HG02623 (cell line): ENCODE measurements at regions not wholly inside any gene's neighbourhood (a gene's known extent, or its start where the extent isn't known, plus 50 kb on each side); places are given as distances from the start of the nearest gene placed in this dataset.
"Not testable (repeated sequence)": the region's sequence is repeated elsewhere in the genome, so short reads cannot be mapped to it uniquely, and the experiment has no call there.

Source experiments
- ATAC-seq: cut with Tn5 transposase; IDR thresholded peaks from one replicate; pipeline ENCODE4 v1.9.1; 2021; ENCODE audit warnings: moderate library complexity; ENCODE audit not compliant: unreplicated experiment

DNA sequence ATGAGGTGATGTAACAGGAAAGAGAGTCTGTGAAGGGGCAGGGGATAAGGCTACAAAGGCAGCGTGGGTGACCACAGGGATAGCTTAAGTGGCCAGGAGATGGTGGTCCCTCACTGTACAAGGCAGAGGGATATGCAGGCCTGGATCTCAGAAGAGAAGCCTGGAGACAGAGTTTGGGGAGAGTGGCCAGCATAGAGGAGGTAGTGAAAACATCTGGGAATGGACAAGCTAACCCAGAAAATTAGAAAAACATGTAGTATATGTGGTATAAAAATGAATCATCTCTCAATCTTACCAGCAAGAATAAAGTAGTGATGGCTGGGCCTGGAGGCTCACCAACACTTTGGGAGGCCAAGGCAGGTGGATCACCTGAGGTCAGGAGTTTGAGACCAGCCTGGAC, 349.2 kb upstream of the KLF4 start:
- no peak for ATAC-seq

DNA sequence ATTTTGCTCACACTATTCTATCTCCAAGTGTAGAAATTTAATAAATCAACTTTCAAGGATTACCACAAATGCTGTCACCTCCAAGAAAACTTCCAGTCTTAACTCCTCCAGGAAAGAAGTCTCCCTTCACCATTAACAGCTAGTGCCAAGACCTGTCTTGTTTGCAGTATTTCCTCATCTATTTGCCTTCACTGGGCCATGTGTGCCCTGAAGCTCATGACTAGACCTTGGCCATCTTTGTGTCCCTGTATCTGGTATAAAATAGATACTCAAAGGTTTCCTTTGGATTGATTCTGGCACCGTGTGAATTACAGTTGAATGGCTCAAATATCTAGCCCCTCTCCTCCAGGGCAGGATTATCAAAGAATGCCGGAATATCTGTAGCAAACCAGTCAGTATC, 346.7 kb upstream of the KLF4 start:
- ATAC-seq, result no peak

DNA sequence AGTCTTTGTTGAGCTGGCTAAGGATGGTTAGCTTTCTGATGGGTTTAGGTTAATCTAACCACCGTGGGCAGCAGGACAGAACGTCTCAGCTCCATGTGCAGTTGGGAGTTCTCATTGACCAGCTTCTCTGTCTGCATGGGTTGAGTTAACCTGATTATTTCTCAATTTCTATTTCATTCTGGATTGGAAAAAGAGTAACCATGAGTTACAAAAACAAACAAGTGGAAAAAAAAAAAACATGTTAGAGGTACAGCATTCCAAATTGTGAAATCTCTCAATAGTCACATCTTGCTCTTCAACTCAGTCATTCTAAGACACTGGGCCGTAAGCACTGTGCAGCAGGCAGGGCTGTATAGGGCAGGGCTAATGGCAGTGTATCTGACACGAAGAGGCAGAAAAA, 343.7 kb upstream of the KLF4 start:
- ATAC-seq, result no peak

DNA sequence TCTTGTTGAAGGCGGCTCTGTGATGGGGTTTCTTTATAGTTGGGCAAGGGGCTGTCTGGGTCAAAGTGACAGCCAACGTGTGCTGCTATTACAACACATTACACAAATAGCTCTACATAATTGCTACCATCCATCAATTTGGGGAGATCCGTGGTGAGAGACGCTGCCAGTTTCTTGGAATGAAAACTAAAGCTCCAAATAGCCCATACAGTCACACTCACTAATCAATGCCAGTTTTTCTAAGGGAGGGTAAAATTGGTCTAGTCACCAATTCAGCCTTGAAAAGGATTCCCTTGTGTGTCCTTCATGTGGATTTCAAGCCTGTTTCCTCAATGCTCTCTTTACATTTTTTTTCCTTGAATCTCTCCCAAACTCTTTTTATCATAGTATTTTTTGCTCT, 343.3 kb upstream of the KLF4 start:
- no peak for ATAC-seq

DNA sequence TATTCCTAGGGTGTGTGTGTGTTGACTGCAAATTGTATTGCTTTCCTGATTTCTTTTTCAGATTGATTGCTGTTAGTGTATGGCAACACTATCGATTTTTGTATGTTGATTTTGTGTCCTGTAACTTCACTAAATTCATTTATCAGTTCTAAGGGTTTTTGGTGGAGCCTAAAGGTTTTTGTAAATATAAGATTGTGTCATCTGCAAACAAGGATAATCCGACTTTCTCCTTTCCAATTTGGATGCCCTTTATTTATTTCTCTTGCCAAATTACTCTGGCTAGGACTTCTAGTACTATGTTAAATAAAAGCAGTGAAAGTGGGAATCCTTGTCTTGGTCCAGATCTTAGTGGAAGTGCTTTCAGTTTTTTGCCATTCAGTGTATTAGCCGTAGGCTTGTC, 340.9 kb upstream of the KLF4 start:
- no peak for ATAC-seq

DNA sequence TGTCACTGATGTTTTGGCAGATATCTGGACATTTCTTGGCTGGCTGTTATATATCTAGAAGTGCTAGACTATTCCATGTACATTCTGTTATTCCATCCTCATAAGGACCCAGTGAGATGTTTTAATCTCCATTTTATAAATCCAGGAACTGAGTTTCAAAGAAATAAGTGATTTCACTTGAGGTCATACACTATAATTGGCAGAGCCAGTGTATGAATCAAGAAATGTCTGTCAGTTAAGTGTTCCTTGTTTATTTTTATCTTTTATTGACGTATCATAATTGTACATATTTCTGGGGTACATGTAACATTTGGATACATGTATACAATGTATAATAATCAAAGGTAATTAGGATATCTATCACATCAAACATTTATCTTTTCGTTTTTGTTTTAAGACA, 338.3 kb upstream of the KLF4 start:
- no peak for ATAC-seq

DNA sequence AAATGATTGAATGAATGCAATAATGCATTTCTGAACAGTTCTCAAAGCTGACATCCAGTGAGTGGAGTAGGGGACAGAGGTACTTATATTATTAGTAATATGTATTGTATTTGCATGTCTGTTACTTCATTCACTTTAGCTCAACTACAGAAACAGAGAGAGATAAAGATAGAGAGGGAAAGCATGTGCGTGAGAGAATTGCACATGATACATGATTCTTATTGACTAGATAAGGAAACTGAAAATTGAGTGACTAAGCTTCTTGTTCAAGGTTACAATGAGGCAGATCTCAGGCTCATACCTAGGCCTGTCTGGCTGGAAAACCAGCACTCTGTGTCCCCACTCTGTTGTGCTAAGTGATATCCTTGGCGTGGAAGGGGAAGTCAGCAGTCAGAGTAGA, 337.7 kb upstream of the KLF4 start:
- ATAC-seq, result peak; percentile 43

DNA sequence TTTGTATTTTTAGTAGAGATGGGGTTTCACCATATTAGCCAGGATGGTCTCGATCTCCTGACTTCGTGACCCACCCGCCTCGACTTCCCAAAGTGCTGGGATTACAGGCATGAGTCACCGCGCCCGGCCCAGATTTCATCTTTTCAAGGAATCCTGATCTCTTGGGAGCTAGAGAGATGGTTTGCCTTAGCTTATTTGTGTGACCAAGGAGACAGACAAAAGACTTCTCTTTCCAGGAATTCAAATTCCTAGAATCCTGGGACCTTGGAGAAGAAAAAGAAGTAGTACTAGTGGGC, 337.1 kb upstream of the KLF4 start:
- not testable (repeated sequence) for ATAC-seq

DNA sequence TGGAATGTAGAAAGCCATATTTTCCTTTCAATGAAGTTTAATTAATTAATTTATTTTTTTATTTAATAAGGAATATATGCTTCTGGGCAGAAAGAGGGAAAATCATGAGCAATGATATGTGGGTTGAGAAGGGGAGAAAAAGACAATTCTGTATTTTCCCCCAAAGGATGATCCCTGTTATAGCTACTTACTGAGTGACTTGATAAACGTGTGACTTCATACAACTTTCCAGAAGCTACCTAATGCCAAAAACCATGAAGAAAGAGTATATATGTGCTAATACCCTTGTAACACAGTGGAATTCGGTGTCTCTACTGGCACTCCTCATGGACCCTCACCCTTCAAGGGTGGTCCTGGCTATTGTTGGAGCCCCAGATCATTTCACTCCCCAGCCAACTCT, 335.0 kb upstream of the KLF4 start:
- ATAC-seq, result no peak

DNA sequence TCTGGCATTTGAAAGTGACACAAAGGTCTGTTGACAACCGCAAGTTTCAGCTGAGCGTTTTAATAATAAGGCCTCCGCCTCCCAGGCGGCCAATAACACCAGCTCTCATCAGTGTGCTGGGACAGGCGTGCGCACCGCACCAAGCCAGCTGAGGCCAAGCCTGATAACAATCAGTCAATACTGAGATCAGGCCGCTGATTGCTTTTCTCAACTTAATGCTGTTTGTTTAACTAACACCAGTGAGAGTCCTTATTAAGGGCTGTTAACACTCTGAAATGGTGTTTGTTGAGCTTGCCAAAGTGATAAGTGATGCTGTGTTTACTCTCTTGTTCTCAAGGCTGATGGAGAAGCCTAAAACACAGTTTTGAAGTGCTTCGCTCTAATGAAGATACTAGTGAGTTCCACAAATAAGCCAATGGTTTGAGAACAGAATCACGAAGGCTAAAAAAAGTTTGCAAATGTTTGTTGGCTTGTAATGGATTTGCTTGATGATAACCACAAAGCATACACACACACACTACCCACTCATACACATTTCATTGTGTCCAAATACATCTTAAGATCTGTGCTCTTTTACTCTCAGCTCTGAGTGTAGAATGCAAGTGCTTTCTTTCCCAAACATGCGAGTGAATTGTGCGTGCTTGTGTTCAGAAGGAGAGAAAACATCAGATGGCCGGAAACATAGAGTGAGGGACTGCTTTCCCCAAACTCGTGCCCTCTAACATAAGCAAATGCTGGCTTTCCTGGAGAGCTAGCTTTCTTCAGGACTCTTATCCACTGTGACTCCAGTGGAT, 330.4 kb upstream of the KLF4 start:
- ATAC-seq, result no peak

DNA sequence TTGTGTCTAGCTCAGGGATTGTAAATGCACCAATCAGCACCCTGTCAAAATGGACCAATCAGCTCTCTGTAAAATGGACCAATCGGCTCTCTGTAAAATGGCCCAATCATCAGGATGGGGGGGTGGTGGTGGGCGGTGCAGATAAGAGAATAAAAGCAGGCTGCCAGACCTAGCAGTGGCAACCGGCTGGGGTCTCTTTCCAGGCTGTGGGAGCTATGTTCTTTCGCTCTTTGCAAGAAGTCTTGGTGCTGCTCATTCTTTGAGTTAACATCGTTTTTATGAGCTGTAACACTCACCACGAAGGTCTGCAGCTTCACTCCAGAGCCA, 328.9 kb upstream of the KLF4 start:
- ATAC-seq, result not testable (repeated sequence)

DNA sequence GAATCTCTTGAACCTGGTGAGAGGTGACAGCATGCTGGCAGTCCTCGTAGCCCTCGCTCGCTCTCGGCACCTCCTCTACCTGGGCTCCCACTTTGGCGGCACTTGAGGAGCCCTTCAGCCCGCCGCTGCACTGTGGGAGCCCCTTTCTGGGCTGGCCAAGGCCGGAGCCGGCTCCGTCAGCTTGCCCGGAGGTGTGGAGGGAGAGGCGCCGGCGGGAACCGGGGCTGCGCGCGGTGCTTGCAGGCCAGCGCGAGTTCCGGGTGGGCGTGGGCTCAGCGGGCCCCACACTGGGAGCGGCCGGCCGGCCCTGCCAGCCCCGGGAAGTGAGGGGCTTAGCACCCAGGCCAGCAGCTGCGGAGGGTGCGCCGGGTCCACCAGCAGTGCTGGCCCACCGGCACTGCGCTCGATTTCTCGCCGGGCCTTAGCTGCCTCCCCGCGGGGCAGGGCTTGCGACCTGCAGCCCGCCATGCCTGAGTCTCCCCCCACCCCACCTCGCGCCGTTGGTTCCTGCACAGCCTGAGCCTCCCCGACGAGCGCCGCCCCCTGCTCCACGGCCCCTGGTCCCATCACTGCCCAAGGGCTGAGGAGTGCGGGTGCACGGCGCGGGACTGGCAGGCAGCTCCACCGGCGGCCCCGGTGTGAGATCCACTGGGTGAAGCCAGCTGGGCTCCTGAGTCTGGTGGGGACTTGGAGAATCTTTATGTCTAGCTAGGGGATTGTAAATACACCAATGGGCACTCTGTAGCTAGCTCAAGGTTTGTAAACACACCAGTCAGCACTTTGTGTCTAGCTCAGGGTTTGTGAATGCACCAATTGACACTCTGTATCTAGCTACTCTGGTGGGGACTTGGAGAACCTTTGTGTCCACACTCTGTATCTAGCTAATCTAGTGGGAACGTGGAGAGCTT, 328.3 kb upstream of the KLF4 start:
- ATAC-seq, result not testable (repeated sequence)

DNA sequence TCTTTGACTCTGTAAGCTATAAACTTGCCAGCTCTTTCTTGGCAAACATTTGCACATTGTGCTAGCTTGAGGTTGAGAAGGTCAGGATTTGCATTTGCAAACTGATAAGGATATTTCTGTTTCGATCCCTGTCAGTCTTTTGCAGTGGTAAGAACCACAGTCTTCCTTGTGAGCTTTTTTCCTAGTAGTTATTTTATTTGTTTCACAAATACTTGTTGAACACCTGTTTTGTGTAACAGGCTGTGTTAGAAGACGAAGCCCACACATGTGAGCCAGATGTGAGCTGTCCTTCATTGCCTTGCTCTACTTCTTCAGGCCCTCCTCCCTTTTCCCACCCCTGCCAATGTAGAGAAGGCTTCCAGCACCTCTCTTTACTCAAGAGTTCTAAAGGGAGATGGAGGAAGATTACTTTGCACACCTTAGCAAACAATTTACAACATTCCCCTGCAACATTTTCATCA, 327.0 kb upstream of the KLF4 start:
- no peak for ATAC-seq

DNA sequence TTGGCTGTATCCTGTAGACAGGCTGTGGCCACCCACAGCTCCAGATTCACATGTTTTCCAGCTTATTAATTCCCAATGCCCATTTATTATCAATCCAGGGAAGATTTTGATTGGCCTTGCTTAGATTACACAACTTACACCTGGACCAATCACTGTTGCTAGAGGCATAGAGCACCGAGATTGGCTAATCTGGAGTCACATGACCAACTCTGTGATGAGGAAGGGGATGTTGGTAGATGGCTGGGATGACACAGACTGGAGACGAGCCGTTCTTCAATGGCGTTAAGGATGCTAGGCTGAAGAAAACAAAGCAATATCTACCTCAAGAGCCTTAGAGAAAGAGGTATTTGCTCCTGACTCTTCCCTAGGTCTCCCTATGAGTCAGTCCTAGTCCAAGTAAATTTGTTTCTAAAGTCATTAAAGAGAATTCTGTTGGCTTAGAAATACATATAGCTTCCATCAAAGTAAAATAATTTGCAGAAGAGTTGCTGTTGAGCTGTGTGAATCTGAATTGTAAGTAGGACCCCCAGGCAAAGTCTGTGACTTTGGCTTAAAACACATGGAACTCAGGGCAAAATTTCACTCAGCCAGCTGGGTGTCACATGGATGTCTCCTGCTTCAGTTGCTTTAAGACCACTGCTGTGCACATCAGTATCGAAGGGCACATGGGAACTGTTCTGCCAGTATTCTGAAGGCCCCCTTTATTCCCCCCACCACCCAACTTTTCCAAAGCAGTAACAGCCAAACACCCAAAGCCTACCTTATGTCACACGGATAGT, 326.4 kb upstream of the KLF4 start:
- ATAC-seq, result no peak

DNA sequence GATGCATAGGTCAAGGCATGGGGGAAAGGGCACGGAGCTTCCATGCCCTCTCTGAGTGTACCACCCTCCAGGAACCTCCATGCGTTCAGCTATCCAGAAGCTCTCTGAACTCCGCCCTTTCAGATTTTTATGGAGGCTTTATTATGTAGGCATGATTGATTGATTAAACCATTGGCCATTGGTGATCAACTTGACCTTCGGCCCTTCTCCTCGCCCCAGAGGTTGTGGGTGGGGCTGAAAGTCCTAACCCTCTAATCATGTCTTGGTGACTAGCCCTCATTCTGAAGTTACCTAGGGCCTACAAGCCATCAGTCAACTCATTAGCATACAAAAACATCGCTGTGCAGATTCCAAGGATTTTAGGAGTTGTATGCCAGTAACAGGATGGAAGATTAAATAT, 323.7 kb upstream of the KLF4 start:
- no peak for ATAC-seq

DNA sequence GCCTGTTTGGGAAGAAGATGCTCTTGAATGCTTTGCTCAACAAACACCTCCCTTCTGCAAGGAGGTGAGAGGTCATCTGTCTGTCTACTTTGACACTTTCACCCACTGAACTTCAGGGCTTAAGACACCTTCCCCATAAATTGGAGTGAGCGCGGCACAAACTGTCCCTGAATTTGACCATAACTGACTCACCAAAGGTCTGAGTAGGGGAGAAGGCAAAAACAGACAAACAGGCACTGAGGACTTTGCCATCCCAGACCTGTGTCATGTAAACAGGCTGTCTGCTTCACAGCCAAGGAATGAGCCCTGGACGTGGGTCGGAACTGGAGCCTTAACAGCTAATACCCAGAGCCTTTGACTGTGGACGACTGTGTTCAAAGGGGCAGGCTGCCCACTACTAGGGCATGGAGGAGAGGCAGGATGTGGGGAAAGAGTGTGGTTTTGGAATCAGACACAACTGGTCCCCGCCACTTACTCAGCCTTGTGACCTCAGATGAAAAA, 320.9 kb upstream of the KLF4 start:
- no peak for ATAC-seq

DNA sequence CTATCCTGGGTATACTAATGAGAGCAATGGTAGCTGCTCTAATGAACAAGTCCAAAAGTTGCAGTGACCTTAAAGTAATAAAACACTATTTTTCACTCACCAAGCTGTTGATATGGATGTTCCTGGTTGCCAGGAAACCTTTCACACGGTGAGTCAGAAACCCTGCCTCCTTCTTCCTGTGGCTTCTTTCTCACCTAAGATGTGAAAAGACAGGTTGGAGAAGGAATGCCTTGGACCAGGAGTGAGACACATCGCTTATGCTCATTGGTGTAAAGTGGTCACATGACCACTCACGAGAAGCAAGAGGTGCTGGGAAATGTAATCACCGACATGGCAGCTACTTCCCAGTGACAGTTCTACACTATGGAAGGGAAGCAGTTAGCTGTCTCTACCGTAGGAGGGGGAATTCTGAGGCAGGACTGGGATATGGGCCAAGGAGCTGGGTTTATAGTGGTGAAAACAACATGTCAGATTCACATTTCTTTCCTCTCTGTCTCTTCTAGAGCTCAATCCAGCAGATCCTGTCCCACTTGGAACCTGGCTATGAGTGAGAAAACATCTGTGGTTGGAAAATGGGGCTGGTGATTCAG, 320.4 kb upstream of the KLF4 start:
- ATAC-seq, result no peak

DNA sequence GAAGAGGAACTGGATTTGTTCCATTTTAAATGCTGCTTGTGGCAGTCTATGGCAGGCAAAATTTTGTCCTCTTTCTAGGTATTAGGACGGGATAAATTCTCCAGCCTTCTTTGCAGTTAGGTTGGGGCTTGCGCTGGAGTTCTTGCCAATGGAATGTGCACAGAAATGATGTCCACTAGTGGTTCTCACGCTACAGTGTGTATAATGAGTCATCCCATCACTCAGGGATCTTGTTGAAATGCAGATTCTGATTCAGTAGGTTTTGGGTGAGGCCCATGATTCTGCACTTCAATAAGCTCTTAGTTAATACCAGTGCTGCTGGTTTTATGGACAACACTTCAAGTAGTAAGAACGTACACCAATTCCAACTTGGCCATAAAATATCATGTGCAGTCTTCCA, 317.6 kb upstream of the KLF4 start:
- no peak for ATAC-seq

DNA sequence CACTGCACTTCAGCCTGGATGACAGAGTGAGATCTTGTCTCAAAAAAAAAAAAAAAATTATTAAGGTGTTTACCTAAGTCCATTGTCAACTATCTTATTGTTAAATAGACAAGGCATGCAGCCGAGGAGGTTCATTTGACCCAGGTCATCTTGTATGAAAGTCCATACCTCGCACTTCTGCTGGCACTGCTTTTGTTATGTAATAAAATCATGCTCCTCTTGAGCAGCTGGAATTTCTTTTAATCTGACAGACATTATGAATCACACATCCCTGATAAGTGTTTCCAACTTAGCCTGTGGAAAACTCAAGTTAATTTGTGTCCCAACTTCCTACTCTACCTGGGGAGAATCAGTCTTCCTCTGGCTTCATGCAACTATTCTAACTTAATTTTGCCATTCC, 315.6 kb upstream of the KLF4 start:
- no peak for ATAC-seq

DNA sequence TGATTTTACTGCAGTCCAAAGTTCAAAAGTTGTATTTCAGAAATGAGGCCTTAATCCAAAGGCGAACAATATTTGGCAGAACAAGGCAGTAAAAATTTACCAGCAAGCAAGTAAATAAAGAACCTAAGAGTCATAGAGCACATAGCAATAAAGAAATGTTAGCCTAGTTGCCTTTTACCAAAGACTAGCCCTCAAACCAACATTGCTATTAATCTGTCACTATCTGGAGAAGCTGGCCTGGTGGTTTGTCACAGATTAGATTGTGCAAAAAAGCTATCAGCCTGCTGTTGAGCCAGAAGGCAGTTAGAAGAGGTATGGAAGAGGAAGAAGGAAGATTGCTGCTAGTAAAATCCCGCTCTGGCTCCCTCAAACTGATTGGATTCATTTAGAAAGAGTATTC, 304.7 kb upstream of the KLF4 start:
- no peak for ATAC-seq

DNA sequence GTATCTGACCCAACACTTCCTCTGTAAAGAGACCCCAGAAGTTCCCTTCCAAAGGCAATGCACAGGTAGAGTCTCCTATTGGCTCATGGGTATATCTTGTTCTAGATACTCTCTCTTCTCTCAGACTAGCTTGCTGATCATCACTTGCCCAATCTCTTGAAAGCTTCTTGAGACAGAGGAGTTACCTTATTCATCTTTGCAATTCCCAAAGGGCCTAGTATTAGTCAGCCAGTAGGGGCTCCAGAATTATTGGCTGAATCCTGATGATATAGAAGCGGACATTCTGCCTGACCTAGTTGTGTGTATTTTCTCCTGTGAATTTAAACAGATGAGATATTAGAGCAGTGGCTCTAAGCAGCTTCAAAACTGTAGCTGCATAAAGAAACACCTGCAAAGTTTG, 304.0 kb upstream of the KLF4 start:
- no peak for ATAC-seq
